NCI-H1092 (cell line): ENCODE measurements at regions not wholly inside any gene's neighbourhood (a gene's known extent, or its start where the extent isn't known, plus 50 kb on each side); places are given as distances from the start of the nearest gene placed in this dataset.
A peak's percentile ranks its signal among the peaks of the same experiment; 100 is the strongest.

ENCODE experiments used
- DNase-seq: peaks from one replicate; lab custom pipeline; 2025; lab: John Stamatoyannopoulos, UW

GRCh38 chr10:58932577-58933314, 243.7 kb upstream of the PHYHIPL start:
- DNase-seq = no peak

DNA sequence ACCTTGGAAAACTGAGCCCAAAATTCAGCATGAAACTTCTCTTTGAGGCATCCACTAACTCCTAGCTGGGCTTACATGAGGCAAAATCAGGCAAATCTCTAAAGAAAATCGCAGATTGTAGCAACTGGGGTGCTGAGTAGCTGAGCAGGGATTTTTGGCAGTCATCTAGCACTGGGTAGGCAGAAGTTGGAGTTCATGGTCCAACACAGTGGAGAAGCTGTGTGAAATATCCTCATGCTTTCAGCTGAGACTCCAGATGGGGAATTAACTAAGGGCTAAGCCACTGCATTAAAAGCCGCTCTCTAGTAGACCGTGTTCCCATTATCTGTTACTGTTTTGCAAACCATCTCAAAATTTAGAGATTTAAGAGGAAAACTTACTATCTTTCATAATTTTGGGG, 240.1 kb upstream of the PHYHIPL start:
- DNase-seq = no peak

DNA sequence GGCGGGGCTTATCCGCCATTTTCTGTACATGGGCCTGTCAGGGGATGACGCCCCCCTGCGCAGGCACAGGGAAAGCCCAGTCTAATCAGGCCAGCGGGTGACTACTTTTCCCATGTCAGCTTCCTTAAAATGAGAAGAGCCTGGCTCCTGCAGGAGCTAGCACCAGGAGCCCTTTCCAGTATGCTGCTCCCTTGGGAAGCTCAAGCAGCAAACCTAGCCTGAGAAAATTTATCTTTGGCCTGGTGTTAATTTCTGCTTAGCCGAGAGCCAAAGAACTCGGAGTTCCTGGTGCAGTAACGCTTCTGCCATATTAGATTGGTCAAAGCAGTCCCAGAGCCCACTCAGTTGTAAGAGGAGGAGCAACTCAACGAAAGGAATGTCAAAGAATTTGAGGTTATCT, 239.0 kb upstream of the PHYHIPL start:
- no peak for DNase-seq

DNA sequence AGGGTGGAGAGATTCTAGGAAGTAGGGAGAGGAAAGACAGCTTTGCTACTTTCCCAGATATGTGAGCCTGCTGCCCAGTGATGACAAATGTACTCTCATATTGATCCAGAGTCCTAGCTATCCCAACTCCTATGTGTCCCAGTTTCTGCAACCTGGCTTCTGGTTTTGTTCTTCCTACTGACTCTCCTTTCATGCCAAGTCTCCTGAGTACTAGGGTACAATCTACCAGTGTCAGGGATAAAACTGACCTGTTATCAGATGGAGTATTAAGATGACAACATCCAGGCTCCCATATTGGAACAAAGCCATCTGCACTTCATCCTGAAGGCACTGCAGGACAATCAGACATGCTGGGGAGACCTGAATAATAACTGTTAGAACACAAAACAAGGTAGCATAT, 233.7 kb upstream of the PHYHIPL start:
- DNase-seq = no peak

- no peak for DNase-seq
Observed at GRCh38 chr10:58943256-58943890, 233.1 kb upstream of the PHYHIPL start.

- DNase-seq = no peak
Observed at GRCh38 chr10:58943960-58944359, 232.5 kb upstream of the PHYHIPL start.

DNA sequence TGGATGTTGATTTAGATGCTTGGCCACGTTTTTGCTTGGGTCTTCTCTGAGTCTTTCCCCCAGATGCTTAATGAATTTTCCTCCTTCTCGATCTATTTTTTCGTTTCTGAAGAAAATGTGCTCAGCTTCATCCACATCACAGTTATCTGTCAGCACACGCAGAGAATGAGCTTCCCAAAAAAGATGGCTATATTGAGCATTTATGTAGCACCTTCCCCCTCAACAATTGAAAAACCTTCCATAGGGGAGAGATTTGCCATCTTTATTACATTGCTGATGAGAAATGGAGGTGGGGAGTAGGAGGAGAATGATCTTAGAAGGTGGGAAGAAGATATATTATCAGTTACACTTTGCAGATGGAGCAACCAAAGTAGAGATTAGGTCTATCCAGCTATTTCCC, 228.1 kb upstream of the PHYHIPL start:
- DNase-seq = no peak

- no peak for DNase-seq
Observed at GRCh38 chr10:58950618-58951017, 225.8 kb upstream of the PHYHIPL start.

- DNase-seq = no peak
Observed at GRCh38 chr10:58951087-58951486, 225.4 kb upstream of the PHYHIPL start.

- no peak for DNase-seq
Observed at GRCh38 chr10:58951746-58952145, 224.7 kb upstream of the PHYHIPL start.

- DNase-seq = no peak
Observed at GRCh38 chr10:58952162-58952601, 224.3 kb upstream of the PHYHIPL start.

GRCh38 chr10:58952747-58953466, 223.5 kb upstream of the PHYHIPL start:
- DNase-seq = peak; percentile 6

DNA sequence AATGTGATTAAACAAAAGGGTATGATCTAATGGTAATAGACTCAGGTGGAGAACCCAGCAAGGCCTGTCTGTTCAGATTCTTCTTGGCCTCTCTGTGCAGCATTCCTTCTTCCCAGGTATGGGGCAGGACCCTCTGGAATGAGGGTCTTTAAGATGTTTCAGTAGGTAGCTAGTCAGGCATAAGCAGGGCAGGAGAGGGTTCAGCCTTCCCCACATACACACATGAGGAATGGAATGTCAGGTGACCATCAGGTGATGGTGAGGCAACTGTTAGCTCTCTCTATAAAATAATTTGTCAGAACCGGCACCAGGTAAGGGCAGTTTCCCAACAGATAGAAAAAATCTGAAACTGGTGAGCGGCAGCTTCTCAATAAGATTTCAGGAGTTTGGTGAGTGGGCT, 222.3 kb upstream of the PHYHIPL start:
- DNase-seq = no peak

DNA sequence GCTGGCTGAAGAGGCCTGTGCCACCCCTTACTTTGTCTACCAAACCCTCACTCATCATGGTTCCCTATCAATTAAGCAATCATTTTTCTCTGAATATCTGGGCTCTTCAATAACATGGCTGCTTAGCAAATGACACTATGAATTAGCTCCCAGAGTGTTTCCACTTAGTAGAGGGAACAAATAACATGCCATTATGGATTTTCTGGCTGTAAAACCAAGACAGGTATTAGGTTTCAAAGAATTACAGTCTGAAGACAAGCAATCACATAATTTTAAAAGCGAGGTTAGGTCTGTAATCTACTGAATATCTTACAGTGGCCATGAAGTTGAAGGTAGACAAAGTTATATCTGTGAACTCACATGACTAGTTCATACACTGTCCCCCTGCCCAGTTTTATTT, 220.8 kb upstream of the PHYHIPL start:
- peak; percentile 2 for DNase-seq

DNA sequence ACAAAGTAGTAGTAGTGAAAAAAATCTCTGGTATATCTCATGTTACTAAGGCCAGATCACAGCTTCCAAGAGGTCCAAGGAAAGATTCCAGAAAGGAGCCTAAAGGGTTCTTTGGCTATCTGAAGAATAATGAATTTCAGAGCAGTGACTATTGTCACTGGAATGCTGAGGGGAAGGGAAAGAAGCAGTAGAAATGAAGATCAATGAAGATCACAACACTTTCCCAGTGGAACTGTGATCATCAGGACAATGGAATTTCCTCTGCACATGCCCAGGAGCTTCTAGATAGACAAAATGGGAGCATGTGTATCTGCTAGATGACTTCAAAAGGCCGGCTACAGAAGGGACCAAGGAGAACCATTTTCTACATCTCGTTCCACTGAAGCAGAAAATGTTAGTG, 219.5 kb upstream of the PHYHIPL start:
- no peak for DNase-seq

DNA sequence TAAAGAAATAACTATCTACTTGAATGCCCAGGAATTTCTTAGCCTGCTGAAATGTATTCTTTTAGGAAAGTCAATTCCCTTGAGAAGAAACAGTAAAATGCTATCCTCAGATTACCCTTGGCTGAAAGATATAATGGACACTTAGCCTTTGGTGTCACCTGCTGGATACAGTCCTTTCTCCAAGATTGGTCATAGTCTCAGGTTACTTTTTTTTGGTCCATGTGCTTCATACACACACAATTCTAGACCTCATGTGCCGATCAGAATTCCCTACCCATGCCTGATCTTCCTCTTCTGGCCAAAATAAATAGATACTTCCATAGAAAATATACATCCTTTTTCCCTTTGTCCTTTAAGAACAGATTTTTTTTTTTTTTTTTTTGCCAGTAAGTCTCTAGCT, 218.9 kb upstream of the PHYHIPL start:
- no peak for DNase-seq

DNA sequence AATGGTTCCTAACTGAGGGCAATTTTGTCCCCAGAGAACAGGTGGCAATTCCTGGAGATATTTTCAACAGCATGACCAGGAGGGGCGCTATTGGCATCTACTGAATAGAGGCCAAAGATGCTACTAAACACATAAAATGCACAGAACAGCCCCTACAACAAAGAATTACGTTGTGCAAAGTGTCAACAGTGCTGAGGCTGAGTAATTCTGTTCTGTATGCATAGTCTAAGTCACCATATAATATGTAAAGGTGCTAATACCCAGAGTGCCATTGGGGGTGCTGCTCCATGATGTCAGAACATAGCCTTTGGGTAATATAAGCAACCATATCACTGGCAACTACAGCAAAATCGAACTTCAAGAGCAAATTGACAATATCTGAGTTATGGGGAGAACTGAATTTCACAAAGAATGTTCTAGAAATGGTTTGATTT, 213.3 kb upstream of the PHYHIPL start:
- no peak for DNase-seq

DNA sequence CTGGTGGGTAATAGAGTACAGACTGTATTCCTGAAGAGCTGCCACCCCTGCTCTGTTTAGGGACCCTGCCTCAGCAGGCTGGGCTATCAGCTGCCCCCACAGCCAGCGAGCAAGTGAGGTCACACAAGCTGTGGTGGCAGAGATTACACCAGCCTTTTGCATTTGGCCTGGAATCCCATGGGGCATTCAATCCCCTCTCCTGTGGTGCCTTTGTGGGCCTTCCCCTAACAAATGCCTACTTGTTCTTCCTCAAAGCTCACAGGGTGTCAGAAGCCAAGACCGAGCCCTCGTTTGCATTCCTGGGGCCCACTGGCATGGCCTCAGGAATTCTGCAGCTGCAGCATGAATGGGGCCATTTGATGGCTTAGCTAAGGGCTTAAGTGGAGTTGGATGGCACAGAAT, 212.7 kb upstream of the PHYHIPL start:
- DNase-seq = no peak

DNA sequence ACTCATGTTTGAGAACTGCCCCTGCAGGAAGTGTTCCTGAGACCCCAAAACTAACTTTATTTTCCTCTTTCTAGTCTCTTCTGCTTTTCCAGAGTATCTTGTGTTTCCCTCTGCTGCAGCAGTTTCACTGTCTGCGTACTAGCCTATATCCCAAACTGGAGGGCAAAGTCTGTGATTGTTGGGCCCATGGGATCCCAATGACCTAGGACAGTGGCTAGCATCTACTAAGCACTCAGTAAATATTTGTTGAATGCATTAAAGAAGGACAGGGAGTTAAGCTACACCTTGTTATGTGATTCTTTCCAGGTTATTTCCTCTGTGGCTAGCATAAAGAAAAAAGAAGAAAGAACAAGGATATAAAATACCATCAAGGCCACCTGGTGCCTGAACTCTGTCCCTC, 210.6 kb upstream of the PHYHIPL start:
- DNase-seq = no peak

GRCh38 chr10:58967551-58968388, 208.7 kb upstream of the PHYHIPL start:
- peak; percentile 41 for DNase-seq

DNA sequence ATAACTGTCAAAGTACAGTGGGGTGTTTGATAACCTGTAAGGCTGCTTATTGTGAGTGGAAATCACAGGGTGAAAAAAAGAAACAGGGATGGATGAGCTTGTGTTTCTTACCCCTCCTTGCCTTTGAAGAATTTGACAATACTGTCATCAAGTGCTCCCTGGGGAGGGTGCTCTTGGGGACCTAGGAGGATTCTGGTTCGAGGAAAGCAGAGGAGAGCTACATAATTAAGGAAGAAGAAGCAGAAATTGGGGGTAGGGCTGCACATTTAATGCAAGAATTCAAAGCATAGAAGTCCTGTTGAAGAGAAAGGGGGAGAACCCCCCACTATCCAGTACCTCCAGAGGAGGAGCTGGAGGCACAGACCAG, 208.1 kb upstream of the PHYHIPL start:
- no peak for DNase-seq

DNA sequence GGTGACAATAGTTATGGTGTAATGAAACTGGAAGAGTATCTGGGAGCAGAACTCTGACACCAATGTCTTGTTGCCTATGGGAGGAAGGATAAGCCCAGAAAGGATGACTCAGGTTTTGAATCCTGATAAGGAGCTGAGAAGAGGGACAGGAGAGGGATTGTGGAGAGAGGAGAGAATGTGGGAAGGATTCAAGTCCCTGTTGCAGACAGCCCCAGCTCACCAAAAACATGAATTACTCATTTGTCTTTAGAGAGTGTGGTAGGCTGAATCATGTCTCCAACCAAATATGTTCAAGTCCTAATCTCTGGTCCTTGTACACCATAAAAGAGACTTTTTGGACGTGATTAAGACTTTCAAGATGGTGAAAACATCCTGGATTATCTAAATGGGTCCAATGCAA, 206.9 kb upstream of the PHYHIPL start:
- no peak for DNase-seq
